GM13977 (cell line): ENCODE measurements at regions not wholly inside any gene's neighbourhood (a gene's known extent, or its start where the extent isn't known, plus 50 kb on each side); places are given as distances from the start of the nearest gene placed in this dataset.

Source experiments
- DNase-seq: peaks from one replicate; pipeline ENCODE4 v3.0.0; 2012; ENCODE audit warnings: low spot score
- in situ Hi-C: fragments of 300-500 bp; cut with MboI; formaldehyde crosslinking; loops from one replicate; pipeline ENCODE4 v1.12.0; 2022; ENCODE audit warnings: low sequenced_read_pairs, low pct_unique_long_range_greater_than_20kb, mixed read lengths, inconsistent platforms; ENCODE audit not compliant: unreplicated experiment
- TF ChIP-seq, protein P1 (sequence below): IDR thresholded peaks from 2 replicates; pipeline ENCODE4 v1.5.1; 2012; ENCODE audit warnings: mild to moderate bottlenecking, control low read depth; ENCODE audit not compliant: insufficient read depth; ENCODE audit errors: extremely low read depth, missing control alignments

GRCh38 chr22:19636696-19637407 is 77.5 kb upstream of the SEPTIN5 start:
- in situ Hi-C loops = loop anchor here (10.0 kb wide), 1 partner anchor 242 kb away; no protein-coding TSS in a partner anchor
- no peak for DNase-seq
- TF ChIP-seq, protein P1, sequence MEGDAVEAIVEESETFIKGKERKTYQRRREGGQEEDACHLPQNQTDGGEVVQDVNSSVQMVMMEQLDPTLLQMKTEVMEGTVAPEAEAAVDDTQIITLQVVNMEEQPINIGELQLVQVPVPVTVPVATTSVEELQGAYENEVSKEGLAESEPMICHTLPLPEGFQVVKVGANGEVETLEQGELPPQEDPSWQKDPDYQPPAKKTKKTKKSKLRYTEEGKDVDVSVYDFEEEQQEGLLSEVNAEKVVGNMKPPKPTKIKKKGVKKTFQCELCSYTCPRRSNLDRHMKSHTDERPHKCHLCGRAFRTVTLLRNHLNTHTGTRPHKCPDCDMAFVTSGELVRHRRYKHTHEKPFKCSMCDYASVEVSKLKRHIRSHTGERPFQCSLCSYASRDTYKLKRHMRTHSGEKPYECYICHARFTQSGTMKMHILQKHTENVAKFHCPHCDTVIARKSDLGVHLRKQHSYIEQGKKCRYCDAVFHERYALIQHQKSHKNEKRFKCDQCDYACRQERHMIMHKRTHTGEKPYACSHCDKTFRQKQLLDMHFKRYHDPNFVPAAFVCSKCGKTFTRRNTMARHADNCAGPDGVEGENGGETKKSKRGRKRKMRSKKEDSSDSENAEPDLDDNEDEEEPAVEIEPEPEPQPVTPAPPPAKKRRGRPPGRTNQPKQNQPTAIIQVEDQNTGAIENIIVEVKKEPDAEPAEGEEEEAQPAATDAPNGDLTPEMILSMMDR = no peak

GRCh38 chr22:19637408-19638281 is 76.7 kb upstream of the SEPTIN5 start:
- TF ChIP-seq, protein P1 = no peak
- in situ Hi-C loops = loop anchor here (10.0 kb wide), 1 partner anchor 243 kb away; no protein-coding TSS in a partner anchor
- no peak for DNase-seq

- DNase-seq = no peak
- TF ChIP-seq, protein P1 = no peak
- in situ Hi-C loops = loop anchor here (10.0 kb wide), 1 partner anchor 244 kb away; no protein-coding TSS in a partner anchor
Measured at GRCh38 chr22:19638282-19639015, 75.9 kb upstream of the SEPTIN5 start.

GRCh38 chr22:19639610-19640135 is 74.6 kb upstream of the SEPTIN5 start:
- in situ Hi-C loops = loop anchor here (10.0 kb wide), 1 partner anchor 245 kb away; no protein-coding TSS in a partner anchor
- no peak for DNase-seq
- TF ChIP-seq, protein P1 = no peak

DNA sequence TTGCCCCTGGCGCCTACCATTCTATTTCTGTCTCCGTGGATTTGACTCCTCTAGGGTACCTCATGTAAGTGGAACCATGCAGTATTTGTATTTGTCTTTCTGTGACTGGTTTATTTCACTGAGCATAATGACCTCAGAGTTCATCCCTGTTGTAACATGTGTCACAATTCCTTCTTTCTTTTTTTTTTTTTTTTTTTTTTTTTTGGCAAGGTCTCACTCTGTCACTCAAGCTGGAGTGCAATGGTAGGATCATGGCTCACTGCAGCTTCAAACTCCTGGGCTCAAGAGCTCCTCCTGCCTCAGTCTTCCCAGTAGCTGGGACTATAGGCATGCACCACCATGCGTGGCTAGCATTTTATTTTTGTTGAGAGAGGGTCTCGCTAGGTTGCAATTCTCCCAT is 74.0 kb upstream of the SEPTIN5 start:
- TF ChIP-seq, protein P1 = no peak
- in situ Hi-C loops = no loop called here
- no peak for DNase-seq
